RPMI8226 (cell line): ENCODE measurements at regions not wholly inside any gene's neighbourhood (a gene's known extent, or its start where the extent isn't known, plus 50 kb on each side); places are given as distances from the start of the nearest gene placed in this dataset.

Source experiments
- DNase-seq: peaks from one replicate; pipeline ENCODE4 v3.0.0-alpha.2; 2015

DNA sequence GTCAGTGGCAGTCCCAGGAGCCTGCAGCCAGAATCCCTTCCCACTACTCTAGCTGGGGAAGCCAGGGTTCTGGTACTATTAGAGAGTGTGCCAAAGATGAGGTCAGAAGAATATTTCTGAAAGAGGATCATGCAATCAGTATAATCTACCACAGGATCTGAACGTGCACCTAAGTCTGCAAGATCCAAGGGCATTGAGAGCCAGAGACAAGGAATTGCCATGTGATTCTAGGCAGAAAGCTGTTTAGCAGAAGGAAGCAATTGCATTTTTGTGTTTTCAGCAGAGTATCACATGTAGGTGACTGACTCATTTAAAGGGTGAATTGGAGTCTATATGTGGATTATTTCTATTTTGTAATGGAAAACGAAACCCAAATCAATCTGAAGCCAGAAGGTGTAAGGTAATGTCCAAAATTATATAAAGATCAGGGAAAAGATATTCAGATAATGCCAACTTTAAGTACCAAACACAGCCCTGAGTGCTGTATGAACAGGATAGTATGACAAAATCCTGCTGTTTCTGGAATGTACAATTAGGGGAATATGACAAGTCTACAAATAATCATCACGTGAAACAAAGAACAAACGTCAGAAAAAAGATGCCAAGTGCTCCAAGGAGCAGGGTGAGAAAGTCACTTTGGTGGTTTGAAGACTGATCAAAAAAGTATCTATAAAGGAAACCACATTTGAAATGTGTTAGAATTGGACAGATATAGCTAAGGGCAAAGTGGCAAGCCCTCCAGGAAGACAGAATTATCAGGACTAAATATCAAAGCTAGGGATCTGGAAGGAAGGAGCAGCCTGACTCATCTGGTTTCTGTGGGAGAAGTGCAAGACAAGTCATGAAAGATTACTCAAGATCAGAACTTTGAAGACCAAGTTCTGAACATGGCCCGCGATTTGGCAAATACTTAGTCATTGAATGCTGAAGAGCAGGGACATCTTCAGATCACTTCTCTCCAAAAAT is 1036.6 kb downstream of the NTRK3 start:
- no peak for DNase-seq

DNA sequence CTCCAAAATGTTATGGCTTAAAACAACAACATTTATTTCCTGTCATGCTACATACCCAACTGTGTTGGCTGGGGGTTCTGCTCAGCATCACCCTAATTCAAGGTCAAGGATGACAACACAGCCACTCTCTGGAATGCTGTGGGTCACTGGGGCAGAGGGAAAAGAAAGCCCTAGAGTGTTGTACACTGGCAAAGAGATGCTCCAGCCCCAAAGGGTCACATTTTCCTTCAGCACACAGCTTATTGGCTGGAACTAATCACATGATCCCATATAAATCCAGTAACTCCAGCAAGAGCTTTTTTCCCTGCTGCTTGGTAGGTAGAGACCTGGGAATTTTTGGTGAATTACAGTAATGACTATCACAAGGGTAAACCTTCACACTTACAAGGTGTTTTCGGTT is 1041.4 kb downstream of the NTRK3 start:
- no peak for DNase-seq

DNA sequence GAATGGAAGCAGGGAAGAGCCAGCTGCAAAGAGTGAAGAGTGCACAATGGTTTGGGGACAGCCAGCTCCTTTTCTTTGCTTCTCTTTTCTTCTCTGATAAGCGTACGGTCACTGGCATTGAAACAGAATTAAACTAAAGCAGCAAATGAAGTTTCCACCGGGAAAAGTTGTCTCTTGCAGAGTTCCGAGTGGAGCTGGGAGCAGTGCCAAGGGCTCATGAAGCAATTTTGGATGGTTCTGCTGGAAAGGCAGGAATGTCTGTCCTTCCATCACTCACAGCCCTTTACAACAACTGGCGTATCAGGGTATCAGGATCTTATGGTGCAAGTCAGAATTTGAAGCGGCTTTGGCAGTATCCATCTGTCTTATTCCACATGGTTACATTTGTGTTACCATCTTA is 1042.9 kb downstream of the NTRK3 start:
- DNase-seq = no peak

DNA sequence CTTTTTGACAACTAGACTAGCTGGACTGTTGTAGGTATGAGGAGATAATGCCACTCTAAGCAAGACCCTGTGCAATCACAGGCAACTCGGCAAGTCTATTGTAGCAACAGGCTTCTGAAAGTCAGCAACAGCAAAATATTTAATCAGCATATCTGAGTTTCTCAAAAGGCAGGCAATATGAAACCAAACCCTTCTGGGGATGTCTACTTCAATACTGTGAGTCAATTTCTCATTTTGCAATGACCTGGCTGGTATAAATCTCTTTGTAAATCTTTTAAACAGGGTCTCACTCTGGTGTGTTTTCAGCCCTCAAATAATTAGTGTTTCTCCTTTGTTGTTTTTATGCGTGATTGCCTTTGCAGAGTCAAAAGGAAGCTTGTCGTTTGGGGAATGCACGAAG is 1044.5 kb downstream of the NTRK3 start:
- no peak for DNase-seq

DNA sequence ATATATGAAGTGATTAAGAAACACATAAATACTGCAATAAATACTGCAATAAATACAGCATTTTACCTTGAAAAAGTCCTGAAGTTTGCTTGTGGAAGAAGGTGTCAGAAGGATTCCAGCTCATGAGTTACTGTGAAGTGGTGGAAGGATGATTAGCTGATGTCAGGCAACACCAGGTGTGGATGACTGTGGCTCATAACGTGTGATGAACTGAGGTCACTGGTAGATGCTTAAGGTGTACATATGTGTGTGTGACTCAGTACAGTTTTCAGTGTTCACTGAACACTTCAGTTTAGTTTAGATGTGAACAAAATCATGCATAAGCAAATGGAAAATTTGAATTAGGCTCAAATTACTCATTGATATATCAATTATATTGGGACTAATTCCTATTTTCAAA is 1045.0 kb downstream of the NTRK3 start:
- no peak for DNase-seq

DNA sequence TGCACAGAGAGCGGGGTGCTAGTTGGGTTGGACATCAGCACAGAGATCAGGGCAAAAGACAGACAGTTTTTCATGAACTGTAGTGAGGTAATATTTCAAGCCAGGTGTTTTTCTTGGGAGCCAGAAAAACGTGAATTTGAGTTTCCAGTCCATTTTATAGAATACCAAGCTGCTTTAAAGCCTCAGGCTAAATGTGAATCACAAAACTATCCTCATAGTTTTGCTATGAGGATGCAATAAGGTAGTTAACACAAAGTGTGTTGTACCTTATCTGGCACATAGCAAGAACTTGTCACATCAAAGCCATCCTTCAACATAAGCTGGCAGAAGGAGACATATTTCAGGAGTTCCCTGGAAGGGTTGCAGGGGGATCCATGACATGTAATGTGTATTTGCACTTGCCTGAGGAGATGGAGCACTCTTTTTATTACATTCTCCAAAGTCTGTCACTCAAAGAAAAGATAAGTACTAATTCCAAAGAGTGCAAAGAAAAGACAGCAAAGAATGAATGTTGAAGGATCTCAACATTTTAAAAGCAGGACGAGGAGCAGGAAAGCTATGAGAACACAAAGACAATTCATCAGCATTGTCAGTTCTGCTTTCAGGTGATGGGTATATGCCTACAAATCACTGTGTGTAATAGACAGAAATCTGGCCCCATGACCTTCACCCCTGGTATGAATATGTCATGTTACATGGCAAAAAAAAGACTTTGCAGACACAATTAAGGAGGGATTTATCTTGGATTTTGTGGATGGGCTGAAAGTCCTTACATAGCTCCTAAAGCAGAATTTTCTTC is 1046.4 kb downstream of the NTRK3 start:
- DNase-seq = no peak

DNA sequence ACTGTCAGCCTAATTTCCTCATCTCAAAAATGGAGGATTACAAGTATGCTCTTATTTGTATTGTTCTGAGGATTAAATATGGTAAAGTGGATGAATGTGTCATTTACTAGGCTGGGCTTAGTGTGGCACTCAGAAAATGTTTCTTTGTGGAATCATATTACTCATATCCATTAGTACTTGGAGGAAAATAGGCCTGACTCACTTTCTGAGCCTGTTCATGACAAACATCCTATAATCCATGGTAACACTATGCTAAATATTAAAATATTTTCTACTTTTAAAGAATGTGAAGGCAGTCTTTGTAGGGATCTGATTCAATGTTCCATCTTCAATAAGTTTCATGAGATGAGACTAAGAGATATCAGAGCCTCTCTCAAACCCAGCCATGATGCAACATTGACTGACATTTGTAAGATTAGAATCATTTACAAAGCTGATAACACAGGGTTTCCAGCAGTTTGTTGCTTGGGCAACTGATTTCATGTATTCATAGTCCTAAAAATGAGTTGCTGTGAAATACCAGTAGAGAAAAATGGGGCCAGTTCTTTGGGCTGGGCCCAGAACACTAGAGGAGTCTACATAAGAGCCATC is 1048.5 kb downstream of the NTRK3 start:
- no peak for DNase-seq

DNA sequence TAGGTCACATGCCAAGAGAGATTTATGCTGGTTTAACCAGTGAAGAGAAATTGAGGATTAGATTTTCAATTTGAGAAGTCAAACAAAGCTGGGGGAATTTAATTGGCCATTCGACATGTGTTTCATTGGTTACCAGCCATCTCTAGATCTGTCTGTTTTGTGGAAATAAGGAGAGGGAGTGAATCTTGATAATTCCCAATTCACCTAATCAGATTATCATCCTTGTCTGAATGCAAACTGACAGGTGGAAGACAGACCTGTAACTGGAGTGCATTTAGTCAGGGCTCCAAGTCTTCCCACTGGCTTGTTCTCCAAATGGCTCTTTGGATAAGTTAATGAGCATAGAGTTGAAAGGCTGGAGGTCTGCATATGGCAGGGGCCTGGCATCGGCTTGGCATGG is 1049.3 kb downstream of the NTRK3 start:
- no peak for DNase-seq

DNA sequence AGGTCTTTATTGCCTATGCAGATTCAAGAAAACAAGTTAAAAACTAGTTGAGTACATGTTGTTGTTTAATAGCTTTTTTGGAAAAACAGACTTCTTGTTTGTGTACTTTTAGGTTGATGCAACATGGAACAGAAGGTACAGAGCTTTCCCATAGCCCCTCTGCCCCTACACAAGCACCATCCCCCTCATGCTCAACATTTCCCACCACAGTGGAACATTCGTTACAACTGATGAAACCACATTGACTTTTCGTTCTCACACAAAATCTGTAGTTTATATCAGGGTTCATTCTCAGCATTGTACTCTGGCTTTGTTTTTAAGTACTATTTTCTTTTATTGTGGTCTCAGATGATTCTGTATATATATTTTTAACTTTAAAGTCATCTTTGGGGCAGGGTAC is 1054.6 kb downstream of the NTRK3 start:
- no peak for DNase-seq

DNA sequence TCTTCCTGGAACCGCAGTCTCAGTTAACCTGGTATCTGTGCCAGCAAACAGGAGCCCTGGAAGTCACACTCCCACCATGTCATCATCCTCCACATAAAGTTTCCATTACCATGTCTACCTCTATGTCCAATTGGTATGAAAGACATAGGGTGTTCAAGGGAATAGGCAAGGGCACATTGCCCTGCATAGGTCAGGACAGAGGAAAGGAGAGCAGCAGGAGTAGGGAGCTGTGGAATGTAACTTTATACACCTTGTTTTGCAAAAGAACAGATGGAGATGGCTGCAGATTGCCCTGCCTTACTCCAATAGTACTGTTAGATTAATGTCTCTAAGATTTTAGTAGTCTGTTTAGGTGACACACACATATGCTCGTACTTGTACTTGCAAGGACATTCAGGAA is 1056.4 kb downstream of the NTRK3 start:
- DNase-seq = no peak

DNA sequence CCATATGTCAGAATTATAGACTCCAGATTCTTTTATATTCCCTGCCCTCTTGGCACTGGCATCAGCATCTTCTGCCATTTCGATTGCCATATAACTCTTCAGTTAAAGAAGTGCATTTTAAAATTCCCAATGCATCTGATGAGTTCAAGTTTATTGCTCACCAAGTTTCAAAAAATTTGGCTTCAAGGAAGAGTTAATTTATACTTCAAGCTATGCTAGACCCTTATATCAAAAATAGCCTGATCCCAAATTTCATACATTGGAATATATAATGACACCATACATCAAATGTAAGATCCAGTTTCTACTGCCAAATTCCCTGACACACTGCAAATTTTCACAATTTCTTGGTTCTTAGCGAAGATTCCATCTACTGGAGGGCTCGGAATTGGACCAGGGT is 1058.6 kb downstream of the NTRK3 start:
- DNase-seq = no peak

DNA sequence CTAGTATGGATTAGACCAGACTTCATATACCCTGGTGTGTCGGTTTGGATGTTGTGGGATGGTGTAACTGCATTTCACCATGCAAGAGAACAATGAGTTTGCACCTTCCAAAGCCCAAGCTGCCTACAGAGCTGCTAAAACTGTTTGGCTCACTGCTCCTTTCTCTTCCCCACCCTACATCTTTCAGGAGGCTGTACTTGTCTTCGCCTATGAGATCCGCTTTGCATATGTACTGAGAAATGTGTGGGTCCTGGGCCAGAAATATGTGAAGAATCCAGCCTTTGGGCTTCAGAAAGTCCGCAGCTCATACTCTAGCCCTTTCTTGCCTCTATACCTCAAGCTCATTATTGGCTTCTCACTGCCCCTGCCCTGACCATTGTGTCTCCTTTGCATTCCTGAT is 1060.0 kb downstream of the NTRK3 start:
- DNase-seq = no peak

DNA sequence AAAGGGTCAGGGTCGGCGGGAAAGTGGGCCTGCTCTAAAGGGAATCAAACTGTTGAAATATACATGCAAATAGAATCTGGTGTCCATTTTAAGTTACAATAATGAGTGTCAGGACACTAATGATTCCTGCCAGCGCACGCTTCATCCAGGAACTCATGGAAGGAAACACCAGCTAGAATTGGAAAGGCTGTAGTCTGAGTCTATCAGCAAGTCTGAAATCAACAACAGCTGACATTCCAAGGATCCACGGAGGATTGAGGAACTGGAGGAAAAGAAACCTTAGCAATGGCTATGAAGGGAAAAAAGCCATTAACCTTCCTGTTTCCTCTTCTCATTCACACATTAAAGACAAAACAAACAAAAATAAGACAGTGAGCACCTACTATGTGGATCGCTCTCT is 1063.1 kb downstream of the NTRK3 start:
- no peak for DNase-seq

DNA sequence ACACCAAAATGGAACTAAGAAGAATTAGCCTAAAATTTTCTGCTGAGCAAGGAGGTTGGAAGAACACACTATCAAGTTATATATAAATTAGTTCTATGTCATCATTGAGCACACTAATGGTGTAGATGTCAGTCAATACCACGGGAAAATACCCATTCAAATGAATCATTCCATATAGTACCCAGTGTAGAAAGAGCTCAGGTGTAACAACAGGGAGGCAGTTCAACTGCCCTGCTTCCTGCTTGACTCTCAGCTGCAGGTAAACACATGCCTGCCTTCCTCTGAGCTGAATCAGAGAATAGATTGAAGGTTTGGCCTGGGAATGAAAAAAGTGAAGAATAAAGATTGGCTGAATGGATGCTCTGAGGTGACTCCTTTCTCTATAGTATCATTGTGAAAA is 1088.0 kb downstream of the AGBL1 start:
- DNase-seq = no peak

DNA sequence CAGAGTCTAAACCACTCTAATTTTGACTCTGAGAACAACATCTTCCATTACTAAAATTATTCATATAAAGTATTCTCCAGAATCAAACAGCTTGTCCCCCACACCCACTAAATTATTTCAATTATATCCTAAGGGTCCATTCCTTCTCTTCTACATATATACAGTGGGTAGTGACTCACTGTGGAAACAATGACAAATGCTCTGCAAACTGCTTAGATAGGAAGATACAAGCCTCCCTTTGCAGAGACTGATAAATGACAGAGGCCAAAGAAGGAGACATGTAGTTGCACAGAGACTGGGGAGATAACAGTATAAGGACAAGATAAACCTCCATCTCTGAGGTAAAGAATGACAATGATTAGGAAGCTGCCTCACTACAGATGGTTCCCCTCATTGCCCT is 1087.4 kb downstream of the AGBL1 start:
- no peak for DNase-seq

DNA sequence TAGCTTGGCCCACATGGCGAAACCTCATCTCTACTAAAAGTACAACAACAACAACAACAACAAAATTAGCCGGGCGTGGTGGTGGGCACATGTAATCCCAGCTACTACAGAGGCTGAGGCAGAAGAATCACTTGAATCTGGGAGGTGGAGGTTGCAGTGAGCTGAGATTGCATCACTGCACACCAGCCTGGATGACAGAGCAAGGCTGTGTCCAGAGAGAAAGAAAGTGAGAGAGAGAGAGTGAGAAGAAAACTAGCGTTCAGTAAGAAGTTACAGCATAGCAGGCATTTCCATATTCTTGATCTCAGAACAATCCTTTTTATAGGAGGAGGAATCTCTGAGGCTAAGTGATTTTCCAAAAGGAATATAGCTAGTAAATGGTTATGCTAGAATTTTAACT is 1076.1 kb downstream of the AGBL1 start:
- DNase-seq = no peak

DNA sequence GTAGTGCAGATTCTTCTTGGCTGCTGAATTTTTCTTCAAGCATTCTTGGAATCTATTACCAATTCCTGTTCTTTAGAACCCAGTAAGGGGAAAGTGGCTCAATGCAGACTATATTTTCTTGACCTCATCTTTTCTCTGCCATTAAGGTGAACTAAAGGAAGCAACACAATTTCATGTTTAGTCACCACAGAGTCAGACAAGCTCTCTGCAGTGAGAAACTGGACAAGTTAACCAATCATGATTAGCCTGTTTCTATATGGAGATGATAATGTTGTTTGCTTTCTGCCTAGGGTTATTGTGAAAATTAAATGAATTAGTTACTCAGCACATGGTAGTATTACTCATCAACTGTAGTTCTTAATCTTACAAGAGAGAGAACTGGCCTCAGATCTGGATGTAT is 1075.1 kb downstream of the AGBL1 start:
- DNase-seq = no peak

DNA sequence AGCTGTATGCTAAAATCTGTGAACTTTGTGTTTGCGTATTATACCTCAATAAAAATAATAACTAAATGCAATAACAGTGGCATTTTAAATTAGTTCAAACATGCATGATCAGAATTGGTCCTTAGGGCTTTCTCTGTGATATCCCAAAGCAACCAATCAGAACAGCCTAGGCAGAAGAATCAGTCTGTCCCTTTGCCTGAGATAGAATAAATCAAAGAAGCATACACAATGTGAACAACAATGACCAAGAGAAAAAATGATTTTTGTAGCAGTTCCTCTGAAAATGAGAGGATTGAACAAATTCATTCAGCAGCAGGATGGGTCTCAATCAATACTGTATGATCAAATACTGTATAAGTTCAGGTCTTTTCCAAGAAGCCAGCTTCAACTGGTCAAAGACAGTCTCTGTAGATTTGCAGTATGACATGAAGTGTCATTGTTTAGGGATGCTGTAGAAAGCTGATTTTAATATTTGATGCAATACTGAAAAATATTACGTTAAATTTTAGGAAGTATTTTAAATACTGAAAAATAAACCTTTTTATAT is 1071.6 kb downstream of the AGBL1 start:
- DNase-seq = no peak

DNA sequence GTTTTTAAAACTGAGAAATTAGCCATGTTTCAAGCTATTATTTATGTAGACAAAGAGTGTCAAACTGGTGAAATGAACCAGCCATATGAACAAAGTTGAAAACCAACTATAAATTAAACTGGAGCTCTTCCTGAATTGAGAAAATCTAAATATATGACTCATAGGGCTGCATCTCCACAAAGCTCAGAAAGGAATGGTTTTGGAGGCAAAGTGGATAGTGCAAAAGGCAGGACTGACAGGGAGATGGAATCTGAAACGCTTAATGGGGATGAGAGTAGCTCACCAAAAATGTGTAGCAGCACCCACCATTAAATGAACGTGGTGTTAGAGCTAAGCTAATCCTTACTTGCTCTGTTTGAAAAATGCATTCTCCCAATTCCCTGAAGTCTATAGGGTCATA is 1066.0 kb downstream of the AGBL1 start:
- no peak for DNase-seq

DNA sequence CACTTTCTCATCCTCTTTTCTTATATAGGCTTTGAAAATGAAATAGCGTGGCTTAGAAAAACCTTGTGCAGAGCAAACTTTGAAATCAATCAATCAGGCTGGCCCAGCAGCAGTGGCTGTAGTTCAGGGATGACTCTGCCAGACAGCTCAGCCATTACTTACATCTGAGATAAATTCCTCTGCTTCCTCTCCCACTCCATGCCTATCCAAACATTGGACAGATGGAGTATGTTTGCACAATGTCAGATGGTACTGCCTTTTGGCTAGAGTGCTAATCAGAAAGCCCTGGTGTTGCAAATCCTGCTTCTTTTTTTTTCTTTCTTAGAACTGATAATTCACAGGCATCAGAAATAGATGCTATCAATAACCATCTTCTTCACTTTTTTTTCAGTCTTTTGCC is 1065.1 kb downstream of the AGBL1 start:
- no peak for DNase-seq

DNA sequence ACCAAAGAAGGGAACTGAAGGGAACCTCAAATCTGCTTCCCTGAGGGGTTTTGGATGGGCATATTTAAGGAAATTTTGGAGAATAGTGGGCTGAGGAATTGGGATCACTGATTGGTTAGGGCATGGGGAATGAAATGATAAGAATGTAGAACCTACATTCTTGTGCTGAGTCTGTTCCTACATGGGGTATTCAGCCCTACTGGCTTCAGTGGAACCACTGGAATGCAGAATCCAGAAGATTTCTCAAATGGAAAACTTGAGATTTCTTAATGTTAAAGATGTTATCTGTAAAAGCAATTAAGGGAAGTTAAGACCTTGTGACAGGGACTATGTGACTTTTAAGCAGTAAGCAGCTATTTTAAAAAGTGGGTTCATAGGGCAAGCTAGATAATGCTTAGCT is 1062.4 kb downstream of the AGBL1 start:
- DNase-seq = no peak

DNA sequence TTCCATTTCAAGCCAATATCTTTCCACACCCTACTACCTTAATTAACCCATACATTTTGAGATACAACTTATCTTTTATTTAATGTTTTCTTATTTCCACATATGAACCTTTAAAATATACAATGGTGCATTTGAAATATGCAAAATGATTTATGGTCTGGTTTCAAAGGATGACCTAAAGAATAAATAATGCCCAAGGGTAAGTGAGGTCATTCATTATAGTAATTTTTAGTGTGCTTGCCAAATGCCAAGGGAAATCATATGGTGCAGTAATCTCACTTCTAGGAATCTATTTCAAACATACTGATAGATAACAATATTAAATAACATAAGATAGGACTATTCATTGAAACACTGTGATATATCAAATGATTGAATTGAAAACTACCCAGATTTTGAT is 1055.4 kb downstream of the AGBL1 start:
- DNase-seq = no peak

DNA sequence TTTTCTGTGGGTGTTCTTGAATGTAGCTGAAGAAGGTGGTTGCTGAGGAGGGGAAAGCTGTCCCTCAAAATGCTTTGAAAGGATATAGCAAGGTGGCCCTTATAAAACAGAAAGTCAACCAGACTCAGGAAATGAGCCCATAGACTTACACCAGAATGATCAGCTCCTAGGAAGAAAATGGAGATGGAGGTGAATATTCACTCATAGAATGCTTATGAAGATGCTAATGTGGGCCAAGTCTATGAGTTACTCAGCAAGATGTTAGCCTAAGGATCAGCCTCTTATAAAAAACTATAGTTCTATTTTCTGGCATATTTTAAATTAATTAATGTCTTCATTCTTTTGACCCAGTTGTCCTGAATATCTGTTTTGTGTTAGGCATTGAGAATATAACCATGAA is 1054.0 kb downstream of the AGBL1 start:
- DNase-seq = no peak

DNA sequence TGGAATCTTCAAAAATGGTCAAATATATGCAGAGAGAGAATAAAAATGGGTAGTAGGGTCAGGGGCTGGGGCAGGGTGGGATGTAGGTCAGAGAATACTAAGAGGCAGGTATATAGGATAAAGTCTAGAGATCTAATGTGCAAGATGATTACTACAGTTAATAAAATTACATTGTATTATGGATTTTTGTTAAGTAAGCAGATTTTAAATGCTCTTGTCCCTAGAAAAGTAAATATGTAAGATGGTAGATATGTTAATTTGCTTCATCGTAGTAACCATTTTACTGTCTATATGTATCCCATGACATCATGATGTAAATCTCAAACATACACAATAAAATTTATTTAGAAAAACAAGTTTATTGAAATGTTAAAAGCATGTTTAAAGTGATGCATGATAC is 1051.4 kb downstream of the AGBL1 start:
- no peak for DNase-seq
